NOMO-1 treated with DMSO at 0.1 percent for 48 hours (cell line): ENCODE measurements at regions not wholly inside any gene's neighbourhood (a gene's known extent, or its start where the extent isn't known, plus 50 kb on each side); places are given as distances from the start of the nearest gene placed in this dataset.

ENCODE experiments used
- DNase-seq: peaks from one replicate; lab custom pipeline; 2025; ENCODE audit not compliant: unreplicated experiment; lab: John Stamatoyannopoulos, UW

GRCh38 chr3:72698154-72698917, 149.9 kb downstream of the SHQ1 start:
- no peak for DNase-seq

- DNase-seq = no peak
These were observed 150.5 kb downstream of the SHQ1 start for GRCh38 chr3:72697717-72698116.

DNA sequence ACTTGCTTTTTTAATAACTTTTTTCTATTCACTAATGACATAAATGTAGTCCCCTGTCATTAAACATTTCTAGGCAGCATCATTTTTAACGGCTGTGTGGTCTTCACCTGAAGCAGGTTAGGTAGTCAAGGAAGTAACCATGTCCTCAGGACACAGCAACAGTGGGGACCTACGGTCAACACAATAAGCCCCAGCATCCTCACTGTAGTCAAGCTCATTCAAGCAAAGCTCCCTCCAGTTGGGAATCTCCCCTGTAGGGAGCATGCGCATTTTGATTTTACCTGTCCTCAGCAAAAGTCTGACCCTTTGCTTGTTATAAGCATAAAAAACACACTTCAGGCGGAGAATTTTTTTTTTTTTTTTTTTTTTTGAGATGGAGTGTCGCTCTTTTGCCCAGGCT, 151.4 kb downstream of the SHQ1 start:
- DNase-seq = no peak

GRCh38 chr3:72694398-72694797, 153.8 kb downstream of the SHQ1 start:
- no peak for DNase-seq

- DNase-seq = no peak
These were observed 155.3 kb downstream of the SHQ1 start for GRCh38 chr3:72692990-72693389.

DNA sequence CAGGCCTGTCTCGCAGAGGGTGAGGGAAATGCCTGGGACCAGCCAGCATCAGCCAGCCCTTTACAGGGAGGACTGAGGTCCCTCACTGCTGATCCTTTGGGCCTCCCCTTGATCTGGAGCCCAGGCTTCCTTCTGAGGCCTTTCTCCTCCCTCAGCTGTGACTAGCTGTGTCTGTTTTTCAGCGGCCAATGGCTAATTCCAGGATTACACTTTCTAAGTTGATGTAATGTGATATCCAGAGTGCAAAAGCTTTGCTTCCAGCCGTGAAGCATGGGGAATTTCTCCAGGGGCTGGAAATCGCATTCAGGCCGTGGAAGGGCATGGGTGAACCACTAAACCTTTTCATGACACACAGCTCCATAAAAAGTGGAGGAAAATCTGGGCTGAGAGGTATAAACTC, 157.6 kb downstream of the SHQ1 start:
- DNase-seq = no peak

- DNase-seq = no peak
These were observed 165.3 kb downstream of the SHQ1 start for GRCh38 chr3:72682936-72683452.

GRCh38 chr3:72681598-72681997, 166.6 kb downstream of the SHQ1 start:
- no peak for DNase-seq

DNA sequence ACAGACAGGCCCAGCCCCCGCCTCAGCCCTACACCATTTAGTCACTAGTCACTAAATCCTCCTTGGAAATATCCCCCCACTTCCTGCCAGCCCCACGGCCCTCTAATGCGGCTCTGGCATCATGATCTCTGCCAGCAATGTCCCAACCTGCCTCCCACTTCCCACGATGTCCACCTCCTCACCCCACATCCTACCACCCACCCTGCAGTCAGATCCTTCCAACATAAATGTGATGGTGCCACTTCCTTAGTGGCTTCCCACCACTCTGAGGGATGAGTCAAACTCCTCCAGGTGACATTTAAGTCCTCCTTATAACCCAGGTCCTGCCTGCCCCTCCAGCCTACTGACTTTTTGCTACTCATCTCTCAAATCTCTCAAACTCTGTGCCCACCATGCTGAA, 167.5 kb downstream of the SHQ1 start:
- no peak for DNase-seq

GRCh38 chr3:72679540-72680198, 168.6 kb downstream of the SHQ1 start:
- peak; percentile 3 for DNase-seq

- no peak for DNase-seq
These were observed 169.4 kb downstream of the SHQ1 start for GRCh38 chr3:72678867-72679266.

GRCh38 chr3:72678380-72678779, 169.9 kb downstream of the SHQ1 start:
- DNase-seq = no peak

GRCh38 chr3:72675243-72675642, 173.0 kb downstream of the SHQ1 start:
- peak; percentile 24 for DNase-seq

DNA sequence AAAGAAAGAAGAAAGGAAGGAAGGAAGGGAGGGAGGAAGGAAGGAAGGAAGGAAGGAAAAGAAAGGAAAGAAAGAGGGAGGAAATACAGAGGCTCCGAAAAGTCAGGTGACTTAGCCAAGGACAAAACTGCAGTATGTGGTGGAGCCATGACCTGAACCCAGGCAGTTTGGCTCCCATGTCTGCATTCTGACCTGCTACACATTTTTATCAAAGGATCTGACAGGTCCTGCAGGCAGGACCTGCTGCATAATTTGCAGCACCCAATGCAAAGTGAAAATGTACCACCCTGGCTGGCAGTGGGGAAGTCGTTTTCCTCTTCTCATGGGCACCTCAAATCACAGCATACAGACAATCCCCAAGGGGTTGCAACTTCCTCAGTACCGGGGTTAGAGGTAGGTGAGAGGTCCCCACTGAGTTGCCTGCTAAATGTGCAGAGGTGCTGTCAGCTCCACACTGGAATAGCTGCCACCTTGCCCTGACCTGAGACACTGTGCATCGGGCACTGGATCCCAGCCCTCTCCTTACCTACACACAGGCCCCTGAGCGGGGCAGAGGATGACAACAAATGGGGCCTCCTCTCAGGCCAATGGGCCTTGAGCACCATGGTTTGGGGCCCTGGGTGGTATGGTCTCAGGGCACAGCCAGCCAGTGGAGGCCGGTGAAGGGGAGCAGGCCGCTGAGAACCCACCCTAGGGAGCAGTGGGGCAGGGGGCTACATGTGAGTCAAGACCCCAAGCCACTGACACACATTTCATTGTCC, 175.1 kb downstream of the SHQ1 start:
- DNase-seq = no peak

DNA sequence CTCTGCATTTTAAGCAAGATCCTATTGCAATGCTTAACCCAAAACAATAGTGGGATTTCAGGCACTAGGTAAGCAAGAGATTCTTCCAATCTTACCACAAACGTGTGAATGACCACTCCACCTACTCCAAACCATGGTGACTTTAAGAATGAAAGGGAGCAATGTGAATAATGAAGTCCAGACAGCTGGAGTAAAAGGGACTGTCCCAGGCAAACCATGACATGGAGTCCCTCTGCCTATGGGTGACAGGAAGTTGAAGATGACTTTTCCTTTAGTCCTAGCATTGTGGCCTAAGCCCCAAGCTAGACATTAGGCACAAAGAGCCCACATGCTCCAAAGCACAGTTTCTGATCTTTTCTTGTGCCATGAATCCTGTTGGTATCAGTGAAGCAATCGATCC, 179.0 kb downstream of the SHQ1 start:
- DNase-seq = no peak

DNA sequence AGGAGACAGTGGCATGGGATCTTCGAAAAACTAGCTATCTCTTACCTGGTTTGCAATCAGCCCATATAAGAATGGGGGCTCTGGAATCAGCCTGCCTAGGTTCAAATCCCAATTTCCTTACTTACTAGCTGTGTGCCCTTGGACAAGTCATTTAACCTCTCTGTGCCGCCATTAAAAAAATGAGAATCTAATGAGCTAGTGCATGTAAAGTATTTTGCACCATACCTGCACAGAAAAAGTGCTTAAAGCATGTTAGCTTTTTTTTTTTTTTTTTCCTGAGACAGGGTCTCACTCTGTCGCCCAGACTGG, 181.8 kb downstream of the SHQ1 start:
- DNase-seq = no peak

DNA sequence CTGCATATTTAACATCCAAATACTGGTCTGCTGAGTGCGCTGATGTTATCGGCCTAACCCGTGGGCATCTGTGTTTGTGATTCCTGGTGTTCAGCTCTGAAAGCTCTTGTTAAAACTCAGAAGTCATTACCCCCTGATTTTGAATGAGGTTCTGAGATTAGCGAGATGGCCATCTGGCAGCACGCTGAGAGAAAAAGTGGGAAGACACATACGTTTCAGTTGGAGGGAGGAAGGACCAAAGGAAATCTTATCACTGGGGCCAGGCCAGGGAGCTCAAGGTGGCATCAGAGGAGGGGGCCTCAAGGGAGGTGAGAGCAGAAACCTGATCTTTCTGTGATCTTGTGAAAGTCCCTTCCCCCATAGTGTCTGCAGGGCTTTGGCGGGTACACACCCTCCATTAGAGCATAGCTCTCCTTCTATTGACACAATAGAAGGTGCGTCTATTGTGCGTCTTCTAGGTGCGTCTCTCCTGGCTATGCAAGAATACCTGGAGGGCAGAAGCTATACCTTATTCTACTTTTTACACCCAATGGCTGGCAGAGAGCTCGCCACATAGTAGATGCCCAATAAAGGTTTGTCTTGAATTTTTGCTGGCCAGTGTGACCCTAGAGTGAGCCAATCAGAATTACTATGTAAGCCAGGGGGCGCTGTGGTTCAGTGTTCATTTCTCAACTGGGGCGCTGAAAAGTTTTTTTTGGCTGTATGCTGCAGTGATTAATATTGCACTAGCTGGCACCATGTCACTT, 182.4 kb downstream of the SHQ1 start:
- peak; percentile 47 for DNase-seq

GRCh38 chr3:72665103-72665502, 183.1 kb downstream of the SHQ1 start:
- no peak for DNase-seq

GRCh38 chr3:72664184-72664975, 183.9 kb downstream of the SHQ1 start:
- DNase-seq = no peak

DNA sequence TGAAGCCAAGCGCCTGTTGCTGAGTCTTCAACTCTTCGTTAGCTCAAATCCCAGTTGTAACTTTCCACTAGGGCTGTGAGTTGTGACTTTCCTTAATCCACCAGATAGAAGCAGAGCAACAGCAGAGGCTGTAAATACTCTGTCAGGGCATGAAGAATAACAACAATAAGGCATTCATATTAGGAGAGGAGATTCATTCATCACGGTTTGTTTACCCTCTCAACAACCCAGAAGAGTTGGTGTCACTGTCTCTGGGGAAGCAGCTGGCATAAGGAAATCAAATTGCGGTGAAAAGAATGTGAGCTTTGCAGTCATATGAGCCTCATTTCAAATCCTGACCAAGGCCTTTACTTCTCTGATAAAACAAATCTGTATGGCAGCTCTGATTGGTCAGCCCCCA, 184.8 kb downstream of the SHQ1 start:
- DNase-seq = no peak

DNA sequence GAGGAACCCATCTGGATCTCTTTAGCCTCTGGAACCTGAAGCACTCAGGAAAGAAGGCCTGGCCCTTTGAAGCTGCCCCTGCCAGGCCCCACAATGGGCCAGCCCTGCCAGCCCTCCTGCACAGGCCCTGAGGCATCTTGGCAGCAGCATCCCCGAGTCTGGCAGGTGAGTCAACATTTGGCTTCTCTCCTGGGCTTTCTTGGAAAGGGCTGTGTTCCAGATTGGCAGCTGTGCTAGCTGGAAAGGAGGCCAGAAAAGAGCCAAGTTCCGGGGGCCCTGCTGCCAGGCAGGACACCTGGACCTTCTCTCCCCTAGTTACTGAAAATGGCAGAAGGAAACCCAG, 187.2 kb downstream of the SHQ1 start:
- no peak for DNase-seq
